ENCODE measurements at regions not wholly inside any gene's neighbourhood (a gene's known extent, or its start where the extent isn't known, plus 50 kb on each side); places are given as distances from the start of the nearest gene placed in this dataset.

DNA sequence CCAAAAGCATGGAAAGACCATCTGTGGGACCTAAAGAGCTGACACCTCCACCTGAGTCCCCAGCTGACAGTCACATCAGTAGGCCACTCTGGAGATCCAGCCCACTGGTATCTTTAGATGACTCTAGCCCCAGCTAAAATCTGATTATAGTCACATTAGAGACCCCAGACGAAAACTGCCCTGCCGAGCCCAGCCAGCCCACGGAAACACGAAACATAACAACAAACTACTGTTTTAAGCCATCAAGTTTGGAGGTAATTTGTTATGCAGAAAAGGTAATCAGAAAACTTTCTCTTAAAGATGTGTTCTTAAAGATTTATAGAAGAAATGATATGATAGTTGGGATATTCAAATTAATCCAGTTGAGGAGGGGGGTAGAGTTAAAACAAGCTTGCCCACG, 175.7 kb downstream of the DHX15 start:
- no peaks in the 10 kb centered on the region for H3K36me3 ChIP-seq (ENCODE audit: insufficient read depth, low read length)
- H3K27ac ChIP-seq (ENCODE audit: low read depth, low read length), result no peak overlapping the region
- no peaks in the 10 kb centered on the region for H3K4me1 Mint-ChIP-seq
- H3K4me3 Mint-ChIP-seq, result no peak overlapping the region
- no peaks in the 10 kb centered on the region for H3K4me1 ChIP-seq (ENCODE audit: insufficient read depth, low read length)
- H3K4me3 ChIP-seq (ENCODE audit: low read length in 2 of 2), result no peak overlapping the region
- peaks cover 2% of the 10 kb centered on the region for H3K27me3 ChIP-seq (ENCODE audit: insufficient read depth, low read length)
- intact Hi-C loops (cut with micrococcal nuclease), result no loop called here
- peaks cover 2 to 8% of the 10 kb centered on the region in 2 donors for H3K27me3 Mint-ChIP-seq
- ChIA-PET POLR2A (ENCODE audit: partially characterized antibody) (no interaction called here), CTCF (ENCODE audit: partially characterized antibody) (interaction anchor here (1.2 to 1.3 kb wide), 2 partner anchors 10 to 13 kb away, joined by 3 to 7 read pairs; no protein-coding TSS in a partner anchor)
- no peaks in the 10 kb centered on the region for H3K9me3 ChIP-seq (ENCODE audit: control insufficient read depth in 1 of 2, low read length in 2 of 2)
- H3K9me3 Mint-ChIP-seq, result peaks cover 0 to 2% (median 0%) of the 10 kb centered on the region in 8 donors
- H3K27ac Mint-ChIP-seq, result no peak overlapping the region
- no peak for DNase-seq
- no peaks in the 10 kb centered on the region for H3K36me3 Mint-ChIP-seq

GRCh38 chr4:24405926-24406325, 178.4 kb downstream of the DHX15 start:
- Mint-ChIP-seq H3K27me3 (peaks cover 1 to 4% of the 10 kb centered on the region in 2 donors), H3K27ac (peak overlapping the region in 1 of 7 donors; percentile 30), H3K36me3 (no peaks in the 10 kb centered on the region), H3K9me3 (no peaks in the 10 kb centered on the region), H3K4me3 (no peak overlapping the region), H3K4me1 (no peaks in the 10 kb centered on the region)
- intact Hi-C loops (cut with micrococcal nuclease), result no loop called here
- CTCF ChIA-PET (ENCODE audit: partially characterized antibody), result no interaction called here
- no peak overlapping the region for H3K4me3 ChIP-seq (ENCODE audit: low read length in 2 of 2)
- no peaks in the 10 kb centered on the region for H3K27me3 ChIP-seq (ENCODE audit: insufficient read depth, low read length)
- H3K36me3 ChIP-seq (ENCODE audit: insufficient read depth, low read length), result no peaks in the 10 kb centered on the region
- H3K9me3 ChIP-seq (ENCODE audit: control insufficient read depth in 1 of 2, low read length in 2 of 2), result no peaks in the 10 kb centered on the region
- POLR2A ChIA-PET (ENCODE audit: partially characterized antibody), result no interaction called here
- H3K4me1 ChIP-seq (ENCODE audit: insufficient read depth, low read length), result no peaks in the 10 kb centered on the region
- no peak overlapping the region for H3K27ac ChIP-seq (ENCODE audit: low read depth, low read length)
- no peak for DNase-seq

- no peaks in the 10 kb centered on the region for H3K4me1 Mint-ChIP-seq
Measured at GRCh38 chr4:24405341-24405740, 179.0 kb downstream of the DHX15 start.

GRCh38 chr4:24404281-24404680, 180.1 kb downstream of the DHX15 start:
- ChIA-PET POLR2A (ENCODE audit: partially characterized antibody) (no interaction called here), CTCF (ENCODE audit: partially characterized antibody) (interaction anchor here (1.4 kb wide), 1 partner anchor 15 kb away, joined by 5 read pairs; no protein-coding TSS in a partner anchor)
- H3K4me3 Mint-ChIP-seq, result no peak overlapping the region
- H3K27me3 Mint-ChIP-seq, result peaks cover 3 to 4% of the 10 kb centered on the region in 2 donors
- Histone ChIP-seq H3K4me1 (ENCODE audit: insufficient read depth, low read length) (no peaks in the 10 kb centered on the region), H3K4me3 (ENCODE audit: low read length in 2 of 2) (no peak overlapping the region), H3K36me3 (ENCODE audit: insufficient read depth, low read length) (no peaks in the 10 kb centered on the region), H3K9me3 (ENCODE audit: control insufficient read depth in 1 of 2, low read length in 2 of 2) (no peaks in the 10 kb centered on the region), H3K27me3 (ENCODE audit: insufficient read depth, low read length) (no peaks in the 10 kb centered on the region), H3K27ac (ENCODE audit: low read depth, low read length) (no peak overlapping the region)
- H3K36me3 Mint-ChIP-seq, result no peaks in the 10 kb centered on the region
- H3K27ac Mint-ChIP-seq, result no peak overlapping the region
- H3K4me1 Mint-ChIP-seq, result no peaks in the 10 kb centered on the region
- DNase-seq, result no peak
- no peaks in the 10 kb centered on the region for H3K9me3 Mint-ChIP-seq
- intact Hi-C loops (cut with micrococcal nuclease), result no loop called here

More at GRCh38 chr4:24405341-24405740, 179.0 kb downstream of the DHX15 start:
- peaks cover 3 to 4% of the 10 kb centered on the region in 2 donors for H3K27me3 Mint-ChIP-seq
- intact Hi-C loops (cut with micrococcal nuclease), result no loop called here
- no peaks in the 10 kb centered on the region for H3K4me1 ChIP-seq (ENCODE audit: insufficient read depth, low read length)
- no peak overlapping the region for H3K27ac Mint-ChIP-seq
- no peaks in the 10 kb centered on the region for H3K27me3 ChIP-seq (ENCODE audit: insufficient read depth, low read length)
- H3K36me3 Mint-ChIP-seq, result no peaks in the 10 kb centered on the region
- no peak overlapping the region for H3K27ac ChIP-seq (ENCODE audit: low read depth, low read length)
- CTCF ChIA-PET (ENCODE audit: partially characterized antibody), result interaction anchor here (1.4 kb wide), 1 partner anchor 14 kb away, joined by 5 read pairs; no protein-coding TSS in a partner anchor
- H3K9me3 Mint-ChIP-seq, result no peaks in the 10 kb centered on the region
- no peak overlapping the region for H3K4me3 ChIP-seq (ENCODE audit: low read length in 2 of 2)
- no peak for DNase-seq
- POLR2A ChIA-PET (ENCODE audit: partially characterized antibody), result no interaction called here
- H3K4me3 Mint-ChIP-seq, result no peak overlapping the region
- H3K9me3 ChIP-seq (ENCODE audit: control insufficient read depth in 1 of 2, low read length in 2 of 2), result no peaks in the 10 kb centered on the region
- H3K36me3 ChIP-seq (ENCODE audit: insufficient read depth, low read length), result no peaks in the 10 kb centered on the region

DNA sequence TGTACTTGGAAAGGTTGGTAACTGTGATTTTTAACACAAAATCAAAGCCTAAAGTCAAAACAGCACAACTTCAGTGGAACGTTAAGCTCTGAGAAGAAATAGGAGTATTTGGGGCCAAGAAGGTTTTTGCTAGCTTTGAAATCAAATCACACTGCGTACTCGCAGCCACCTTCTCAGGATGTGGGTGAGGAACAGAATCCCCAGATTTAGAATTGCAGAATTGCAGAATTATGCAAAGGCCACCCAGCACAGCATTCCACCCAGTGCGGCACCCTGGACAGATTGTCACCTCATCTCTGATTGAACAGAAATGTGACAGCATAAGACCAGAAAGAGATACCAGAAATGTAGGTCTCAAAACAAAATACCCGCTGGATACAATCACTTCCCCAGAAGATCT, 181.1 kb downstream of the DHX15 start:
- intact Hi-C loops (cut with micrococcal nuclease), result no loop called here
- H3K36me3 ChIP-seq (ENCODE audit: insufficient read depth, low read length), result no peaks in the 10 kb centered on the region
- Mint-ChIP-seq H3K4me1 (no peaks in the 10 kb centered on the region), H3K36me3 (no peaks in the 10 kb centered on the region), H3K9me3 (no peaks in the 10 kb centered on the region), H3K27ac (no peak overlapping the region), H3K4me3 (no peak overlapping the region), H3K27me3 (peaks cover 3 to 4% of the 10 kb centered on the region in 2 donors)
- ChIA-PET POLR2A (ENCODE audit: partially characterized antibody) (no interaction called here), CTCF (ENCODE audit: partially characterized antibody) (interaction anchor here (2.7 kb wide), 1 partner anchor 15 kb away, joined by 11 read pairs; no protein-coding TSS in a partner anchor)
- no peaks in the 10 kb centered on the region for H3K27me3 ChIP-seq (ENCODE audit: insufficient read depth, low read length)
- DNase-seq, result no peak
- no peaks in the 10 kb centered on the region for H3K4me1 ChIP-seq (ENCODE audit: insufficient read depth, low read length)
- no peak overlapping the region for H3K27ac ChIP-seq (ENCODE audit: low read depth, low read length)
- no peak overlapping the region for H3K4me3 ChIP-seq (ENCODE audit: low read length in 2 of 2)
- no peaks in the 10 kb centered on the region for H3K9me3 ChIP-seq (ENCODE audit: control insufficient read depth in 1 of 2, low read length in 2 of 2)

DNA sequence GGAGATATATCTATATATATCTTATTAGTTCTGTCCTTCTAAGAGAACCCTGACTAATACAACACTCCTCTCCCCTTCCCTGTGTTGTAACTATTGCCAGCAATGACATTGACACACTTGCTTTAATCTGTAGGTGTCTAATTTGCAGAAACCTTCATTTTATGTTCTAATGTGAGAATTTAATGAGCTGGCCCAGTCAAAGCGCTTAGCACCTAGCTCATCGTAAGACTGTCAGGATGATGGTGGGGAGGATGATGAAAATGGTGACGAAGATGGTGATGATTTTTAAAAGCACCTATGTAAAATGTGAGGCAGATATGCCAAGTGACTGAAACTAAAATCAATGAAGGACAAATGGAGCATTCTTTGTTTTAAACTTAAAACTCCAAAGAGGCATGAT, 183.8 kb downstream of the DHX15 start:
- no peaks in the 10 kb centered on the region for H3K36me3 ChIP-seq (ENCODE audit: insufficient read depth, low read length)
- H3K4me1 Mint-ChIP-seq, result no peaks in the 10 kb centered on the region
- no peaks in the 10 kb centered on the region for H3K4me1 ChIP-seq (ENCODE audit: insufficient read depth, low read length)
- no peak overlapping the region for H3K27ac Mint-ChIP-seq
- ChIA-PET CTCF (ENCODE audit: partially characterized antibody) (interaction anchor here (1.8 kb wide), 1 partner anchor 18 kb away, joined by 4 read pairs; no protein-coding TSS in a partner anchor), POLR2A (ENCODE audit: partially characterized antibody) (no interaction called here)
- no peaks in the 10 kb centered on the region for H3K27me3 ChIP-seq (ENCODE audit: insufficient read depth, low read length)
- no peak overlapping the region for H3K4me3 Mint-ChIP-seq
- no peaks in the 10 kb centered on the region for H3K36me3 Mint-ChIP-seq
- intact Hi-C loops (cut with micrococcal nuclease), result no loop called here
- no peaks in the 10 kb centered on the region for H3K9me3 ChIP-seq (ENCODE audit: control insufficient read depth in 1 of 2, low read length in 2 of 2)
- no peak overlapping the region for H3K27ac ChIP-seq (ENCODE audit: low read depth, low read length)
- peaks cover 0 to 3% of the 10 kb centered on the region in 2 donors for H3K27me3 Mint-ChIP-seq
- H3K9me3 Mint-ChIP-seq, result peaks cover 0 to 2% (median 0%) of the 10 kb centered on the region in 8 donors
- no peak overlapping the region for H3K4me3 ChIP-seq (ENCODE audit: low read length in 2 of 2)
- no peak for DNase-seq

GRCh38 chr4:24396988-24397387, 187.4 kb downstream of the DHX15 start:
- intact Hi-C loops (cut with micrococcal nuclease), result no loop called here
- CTCF ChIA-PET (ENCODE audit: partially characterized antibody), result no interaction called here
- Mint-ChIP-seq H3K4me1 (no peaks in the 10 kb centered on the region), H3K27ac (no peak overlapping the region), H3K9me3 (peaks cover 0 to 2% (median 0%) of the 10 kb centered on the region in 8 donors), H3K27me3 (peaks cover 3 to 5% of the 10 kb centered on the region in 2 donors), H3K4me3 (no peak overlapping the region), H3K36me3 (no peaks in the 10 kb centered on the region)
- H3K4me1 ChIP-seq (ENCODE audit: insufficient read depth, low read length), result no peaks in the 10 kb centered on the region
- no peak overlapping the region for H3K27ac ChIP-seq (ENCODE audit: low read depth, low read length)
- no peak overlapping the region for H3K4me3 ChIP-seq (ENCODE audit: low read length in 2 of 2)
- no peak for DNase-seq
- no peaks in the 10 kb centered on the region for H3K9me3 ChIP-seq (ENCODE audit: control insufficient read depth in 1 of 2, low read length in 2 of 2)
- no peaks in the 10 kb centered on the region for H3K36me3 ChIP-seq (ENCODE audit: insufficient read depth, low read length)
- H3K27me3 ChIP-seq (ENCODE audit: insufficient read depth, low read length), result no peaks in the 10 kb centered on the region
- POLR2A ChIA-PET (ENCODE audit: partially characterized antibody), result no interaction called here

DNA sequence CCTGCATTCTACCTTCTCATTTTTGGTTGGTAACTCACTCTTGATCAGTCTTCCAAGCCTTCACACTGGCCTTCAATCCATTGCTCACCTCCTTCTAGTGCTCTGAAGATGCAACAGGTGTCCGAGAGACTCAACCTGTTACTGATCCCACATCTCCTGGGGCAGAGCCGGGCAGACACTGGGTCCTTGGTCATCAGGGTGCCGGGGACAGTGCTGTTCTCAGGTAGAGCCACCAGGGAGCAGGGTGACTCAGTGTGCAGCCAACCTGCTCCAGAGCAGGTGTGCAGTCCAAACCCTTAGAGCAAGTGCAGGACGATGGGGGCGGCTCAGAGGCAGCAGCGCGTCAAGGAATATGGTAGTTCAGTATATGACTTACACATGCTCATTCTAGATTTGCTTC, 188.4 kb downstream of the DHX15 start:
- Histone ChIP-seq H3K4me1 (ENCODE audit: insufficient read depth, low read length) (no peaks in the 10 kb centered on the region), H3K27me3 (ENCODE audit: insufficient read depth, low read length) (no peaks in the 10 kb centered on the region), H3K27ac (ENCODE audit: low read depth, low read length) (no peak overlapping the region), H3K4me3 (ENCODE audit: low read length in 2 of 2) (no peak overlapping the region), H3K36me3 (ENCODE audit: insufficient read depth, low read length) (no peaks in the 10 kb centered on the region), H3K9me3 (ENCODE audit: control insufficient read depth in 1 of 2, low read length in 2 of 2) (no peaks in the 10 kb centered on the region)
- peaks cover 0 to 2% (median 0%) of the 10 kb centered on the region in 8 donors for H3K9me3 Mint-ChIP-seq
- intact Hi-C loops (cut with micrococcal nuclease), result no loop called here
- H3K4me3 Mint-ChIP-seq, result no peak overlapping the region
- H3K27me3 Mint-ChIP-seq, result peaks cover 3 to 5% of the 10 kb centered on the region in 2 donors
- POLR2A ChIA-PET (ENCODE audit: partially characterized antibody), result no interaction called here
- H3K4me1 Mint-ChIP-seq, result no peaks in the 10 kb centered on the region
- H3K27ac Mint-ChIP-seq, result no peak overlapping the region
- CTCF ChIA-PET (ENCODE audit: partially characterized antibody), result interaction anchor here (1.5 kb wide), 1 partner anchor 23 kb away, joined by 4 read pairs; no protein-coding TSS in a partner anchor
- no peak for DNase-seq
- H3K36me3 Mint-ChIP-seq, result no peaks in the 10 kb centered on the region

Measured in CD4-positive, alpha-beta memory T cell (primary cell).